NCI-H2196 (cell line): ENCODE measurements at regions not wholly inside any gene's neighbourhood (a gene's known extent, or its start where the extent isn't known, plus 50 kb on each side); places are given as distances from the start of the nearest gene placed in this dataset.

ENCODE experiments used
- DNase-seq: peaks from one replicate; lab custom pipeline; 2025; ENCODE audit not compliant: unreplicated experiment; lab: John Stamatoyannopoulos, UW

- DNase-seq, result no peak
Observed at GRCh38 chr14:85300107-85300506, 229.8 kb upstream of the FLRT2 start.

- no peak for DNase-seq
Observed at GRCh38 chr14:85301506-85301905, 228.4 kb upstream of the FLRT2 start.

GRCh38 chr14:85306024-85306423 is 223.9 kb upstream of the FLRT2 start:
- no peak for DNase-seq

GRCh38 chr14:85308531-85309300 is 221.2 kb upstream of the FLRT2 start:
- DNase-seq, result no peak

GRCh38 chr14:85310491-85311272 is 219.3 kb upstream of the FLRT2 start:
- DNase-seq, result no peak

- no peak for DNase-seq
Observed at GRCh38 chr14:85313560-85314207, 216.3 kb upstream of the FLRT2 start.

GRCh38 chr14:85315290-85315689 is 214.7 kb upstream of the FLRT2 start:
- DNase-seq, result no peak

GRCh38 chr14:85315733-85316290 is 214.1 kb upstream of the FLRT2 start:
- no peak for DNase-seq

GRCh38 chr14:85316701-85317410 is 213.1 kb upstream of the FLRT2 start:
- DNase-seq, result no peak

- DNase-seq, result no peak
Observed at GRCh38 chr14:85317491-85318021, 212.4 kb upstream of the FLRT2 start.

- no peak for DNase-seq
Observed at GRCh38 chr14:85319101-85319500, 210.8 kb upstream of the FLRT2 start.

GRCh38 chr14:85319998-85320630 is 209.8 kb upstream of the FLRT2 start:
- DNase-seq, result no peak

- DNase-seq, result no peak
Observed at GRCh38 chr14:85325134-85326017, 204.6 kb upstream of the FLRT2 start.

GRCh38 chr14:85332401-85332800 is 197.5 kb upstream of the FLRT2 start:
- no peak for DNase-seq

- no peak for DNase-seq
Observed at GRCh38 chr14:85333313-85333712, 196.6 kb upstream of the FLRT2 start.

- no peak for DNase-seq
Observed at GRCh38 chr14:85333841-85334240, 196.1 kb upstream of the FLRT2 start.

GRCh38 chr14:85334316-85334715 is 195.6 kb upstream of the FLRT2 start:
- DNase-seq, result no peak

GRCh38 chr14:85336257-85336656 is 193.7 kb upstream of the FLRT2 start:
- no peak for DNase-seq

GRCh38 chr14:85336817-85337216 is 193.1 kb upstream of the FLRT2 start:
- no peak for DNase-seq
